ENCODE measurements at regions not wholly inside any gene's neighbourhood (a gene's known extent, or its start where the extent isn't known, plus 50 kb on each side); places are given as distances from the start of the nearest gene placed in this dataset.

GRCh38 chr3:124627501-124627908 is 102.7 kb upstream of the UMPS start:
- Histone ChIP-seq H3K9me2 (replicated peaks; ENCODE audit: low read depth, low read length) (no peaks in the 10 kb centered on the region), H3F3A (ENCODE audit: low read depth) (no peaks in the 10 kb centered on the region), H3K4me1 (ENCODE audit: insufficient read depth, low read length, poor library complexity, severe bottlenecking) (no peaks in the 10 kb centered on the region), H3K79me2 (ENCODE audit: insufficient read depth, low read length) (no peaks in the 10 kb centered on the region), H3K9ac (ENCODE audit: low read depth, low read length, poor library complexity, severe bottlenecking) (no peak overlapping the region), H3K27me3 (ENCODE audit: insufficient read depth, low read length, poor library complexity, severe bottlenecking) (no peaks in the 10 kb centered on the region), H3K4me3 (ENCODE audit: low read length, poor library complexity, severe bottlenecking) (no peak overlapping the region), H4K20me1 (ENCODE audit: insufficient read depth, low read length, poor library complexity, severe bottlenecking) (no peaks in the 10 kb centered on the region), H3K9me3 (ENCODE audit: insufficient read depth, low read depth, low read length) (no peaks in the 10 kb centered on the region), H2AFZ (ENCODE audit: low read length) (no peak overlapping the region), H3K4me2 (ENCODE audit: low read depth, low read length, poor library complexity, severe bottlenecking) (no peak overlapping the region), H3K36me3 (ENCODE audit: insufficient read depth, low read length) (no peaks in the 10 kb centered on the region)
- no peak for TF ChIP-seq CTCF (conservative IDR thresholded peaks at IDR 0.05; ENCODE audit: low read length)
- no peak for TF ChIP-seq EZH2phosphoT487 (IDR thresholded peaks at IDR 0.05; ENCODE audit: borderline replicate concordance)

- Histone ChIP-seq H3K4me3 (ENCODE audit: low read length, poor library complexity, severe bottlenecking) (no peak overlapping the region), H3K9me3 (ENCODE audit: insufficient read depth, low read depth, low read length) (no peaks in the 10 kb centered on the region), H3K27me3 (ENCODE audit: insufficient read depth, low read length, poor library complexity, severe bottlenecking) (no peaks in the 10 kb centered on the region), H3K4me1 (ENCODE audit: insufficient read depth, low read length, poor library complexity, severe bottlenecking) (no peaks in the 10 kb centered on the region), H4K20me1 (ENCODE audit: insufficient read depth, low read length, poor library complexity, severe bottlenecking) (no peaks in the 10 kb centered on the region), H3F3A (ENCODE audit: low read depth) (no peaks in the 10 kb centered on the region), H3K79me2 (ENCODE audit: insufficient read depth, low read length) (no peaks in the 10 kb centered on the region), H3K4me2 (ENCODE audit: low read depth, low read length, poor library complexity, severe bottlenecking) (no peak overlapping the region), H2AFZ (ENCODE audit: low read length) (no peak overlapping the region), H3K9me2 (replicated peaks; ENCODE audit: low read depth, low read length) (no peaks in the 10 kb centered on the region), H3K36me3 (ENCODE audit: insufficient read depth, low read length) (no peaks in the 10 kb centered on the region; the same call in 1 of the 2 replicates), H3K9ac (ENCODE audit: low read depth, low read length, poor library complexity, severe bottlenecking) (no peak overlapping the region)
- no peak for TF ChIP-seq EZH2phosphoT487 (IDR thresholded peaks at IDR 0.05; ENCODE audit: borderline replicate concordance)
- no peak for TF ChIP-seq CTCF (conservative IDR thresholded peaks at IDR 0.05; ENCODE audit: low read length)
These were observed 101.4 kb upstream of the UMPS start for GRCh38 chr3:124628863-124629262.

GRCh38 chr3:124629497-124629896 is 100.8 kb upstream of the UMPS start:
- H3K9me2 ChIP-seq (replicated peaks; ENCODE audit: low read depth, low read length): no peaks in the 10 kb centered on the region
- no peak overlapping the region for H3K9ac ChIP-seq (ENCODE audit: low read depth, low read length, poor library complexity, severe bottlenecking)
- H3K4me3 ChIP-seq (ENCODE audit: low read length, poor library complexity, severe bottlenecking): no peak overlapping the region
- no peaks in the 10 kb centered on the region; the same call in 1 of the 2 replicates for H3K36me3 ChIP-seq (ENCODE audit: insufficient read depth, low read length)
- no peaks in the 10 kb centered on the region for H3K9me3 ChIP-seq (ENCODE audit: insufficient read depth, low read depth, low read length)
- H2AFZ ChIP-seq (ENCODE audit: low read length): no peak overlapping the region
- no peak for TF ChIP-seq EZH2phosphoT487 (IDR thresholded peaks at IDR 0.05; ENCODE audit: borderline replicate concordance)
- no peak for TF ChIP-seq CTCF (conservative IDR thresholded peaks at IDR 0.05; ENCODE audit: low read length)
- H3K4me2 ChIP-seq (ENCODE audit: low read depth, low read length, poor library complexity, severe bottlenecking): no peak overlapping the region
- H3K27me3 ChIP-seq (ENCODE audit: insufficient read depth, low read length, poor library complexity, severe bottlenecking): no peaks in the 10 kb centered on the region
- no peaks in the 10 kb centered on the region for H4K20me1 ChIP-seq (ENCODE audit: insufficient read depth, low read length, poor library complexity, severe bottlenecking)
- no peaks in the 10 kb centered on the region for H3F3A ChIP-seq (ENCODE audit: low read depth)
- H3K4me1 ChIP-seq (ENCODE audit: insufficient read depth, low read length, poor library complexity, severe bottlenecking): no peaks in the 10 kb centered on the region
- no peaks in the 10 kb centered on the region for H3K79me2 ChIP-seq (ENCODE audit: insufficient read depth, low read length)

Data from Loucy (cell line).